NCI-H2029 treated with DMSO at 0.1 percent for 48 hours (cell line): ENCODE measurements at regions not wholly inside any gene's neighbourhood (a gene's known extent, or its start where the extent isn't known, plus 50 kb on each side); places are given as distances from the start of the nearest gene placed in this dataset.
"Not testable (repeated sequence)": the region's sequence is repeated elsewhere in the genome, so short reads cannot be mapped to it uniquely, and the experiment has no call there.

Experiments
- DNase-seq: peaks from one replicate; lab custom pipeline; 2025; lab: John Stamatoyannopoulos, UW

- DNase-seq = no peak
Measured at GRCh38 chr2:23023722-23024121, 361.3 kb upstream of the KLHL29 start.

DNA sequence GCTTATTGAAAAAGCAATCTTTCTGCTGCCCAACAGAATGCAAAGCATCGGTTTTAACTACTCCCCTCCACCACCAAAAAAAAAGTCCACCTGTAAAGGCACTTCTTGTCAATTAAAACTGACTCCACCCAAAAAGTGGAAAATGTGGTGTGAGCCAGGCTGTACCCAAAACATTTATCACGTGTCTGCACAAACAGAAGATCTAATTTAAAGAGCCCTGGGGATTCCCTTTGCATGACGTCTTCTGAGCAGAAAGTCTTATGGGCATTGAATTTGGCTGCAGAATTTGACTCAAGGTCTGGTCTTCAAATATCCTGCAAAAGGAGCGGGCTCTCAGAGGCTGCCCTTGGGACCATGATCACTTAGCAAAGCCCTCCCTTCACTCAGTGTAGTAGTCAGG is 358.3 kb upstream of the KLHL29 start:
- no peak for DNase-seq

DNA sequence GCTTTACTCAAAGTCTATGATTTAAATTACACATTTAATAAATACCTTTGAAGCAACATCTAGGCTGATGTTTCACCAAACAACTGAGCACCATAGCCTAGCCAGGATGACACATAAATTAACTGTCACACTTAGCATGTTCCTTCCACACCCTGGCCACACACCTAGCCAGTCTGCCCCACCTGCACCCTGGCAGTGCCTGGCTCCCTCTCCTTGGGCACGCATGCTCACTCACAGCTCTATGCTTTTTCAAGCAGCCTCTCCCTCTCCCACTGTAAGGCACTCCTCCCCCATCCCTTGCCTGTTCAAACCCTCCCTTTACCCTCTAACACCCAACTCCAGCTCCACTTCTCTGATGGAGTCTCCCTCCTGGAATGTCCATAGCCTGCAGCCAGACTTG is 357.6 kb upstream of the KLHL29 start:
- no peak for DNase-seq

DNA sequence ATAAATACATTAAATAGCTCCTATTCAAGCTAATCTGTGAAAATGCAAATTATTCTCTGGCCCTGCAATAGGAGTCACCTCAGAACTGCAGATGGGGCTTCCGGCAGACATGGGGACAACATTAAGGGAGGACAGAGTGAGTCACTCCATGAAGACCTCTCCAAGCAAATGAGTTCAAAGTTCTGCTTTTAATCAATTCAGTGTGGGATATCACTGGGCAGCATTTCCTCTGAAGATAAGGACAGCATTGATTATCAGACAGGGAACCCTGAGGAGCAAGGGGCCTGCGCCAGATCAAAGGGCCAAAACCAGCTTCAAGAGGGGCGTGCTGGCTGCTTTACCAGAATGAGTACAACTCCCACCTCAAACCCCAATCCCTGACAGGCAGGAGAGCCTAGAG is 356.9 kb upstream of the KLHL29 start:
- no peak for DNase-seq

GRCh38 chr2:23029111-23029510 is 355.9 kb upstream of the KLHL29 start:
- no peak for DNase-seq

- DNase-seq = no peak
Measured at GRCh38 chr2:23029951-23030350, 355.0 kb upstream of the KLHL29 start.

GRCh38 chr2:23034996-23035395 is 350.0 kb upstream of the KLHL29 start:
- DNase-seq = no peak

DNA sequence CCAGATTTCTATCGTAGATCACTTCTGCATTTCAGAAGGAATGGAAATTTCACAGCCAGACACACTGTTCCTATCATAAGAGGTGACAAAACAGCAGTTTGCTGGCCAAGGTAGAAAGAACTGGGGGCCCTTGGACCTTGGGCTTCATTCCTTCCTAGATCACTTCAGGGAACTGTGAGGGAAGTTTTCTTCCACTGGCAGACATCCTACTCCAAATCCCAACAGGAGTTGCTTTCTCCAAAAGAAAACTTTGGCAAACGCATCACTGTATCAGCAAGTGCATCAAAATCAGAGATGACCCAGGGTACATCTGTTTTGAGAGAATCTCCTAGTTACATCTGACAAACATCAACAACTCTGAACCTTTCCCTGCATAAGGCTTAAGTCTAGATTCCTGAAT is 348.4 kb upstream of the KLHL29 start:
- DNase-seq = no peak

DNA sequence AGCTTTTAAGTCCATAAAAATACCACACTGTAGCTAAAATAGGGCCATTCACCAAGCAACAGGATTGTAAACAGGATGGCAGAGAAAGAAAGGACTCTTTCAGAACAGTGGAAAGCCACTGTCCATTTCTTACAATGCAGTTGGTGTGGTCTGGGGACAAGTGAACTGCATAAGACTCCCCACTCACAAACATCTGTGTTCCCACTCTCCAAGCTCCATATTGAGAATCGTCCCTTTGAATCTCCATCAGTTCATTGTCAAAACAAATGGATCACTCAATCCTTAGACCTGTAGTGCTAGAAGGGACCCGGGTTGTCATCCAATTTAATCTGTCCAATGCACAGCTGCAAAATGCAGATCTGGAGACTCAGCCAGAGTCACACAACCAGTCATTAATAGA is 347.4 kb upstream of the KLHL29 start:
- DNase-seq = no peak

GRCh38 chr2:23041443-23041842 is 343.5 kb upstream of the KLHL29 start:
- no peak for DNase-seq

- no peak for DNase-seq
Measured at GRCh38 chr2:23042216-23042906, 342.6 kb upstream of the KLHL29 start.

- DNase-seq = no peak
Measured at GRCh38 chr2:23050388-23050787, 334.6 kb upstream of the KLHL29 start.

DNA sequence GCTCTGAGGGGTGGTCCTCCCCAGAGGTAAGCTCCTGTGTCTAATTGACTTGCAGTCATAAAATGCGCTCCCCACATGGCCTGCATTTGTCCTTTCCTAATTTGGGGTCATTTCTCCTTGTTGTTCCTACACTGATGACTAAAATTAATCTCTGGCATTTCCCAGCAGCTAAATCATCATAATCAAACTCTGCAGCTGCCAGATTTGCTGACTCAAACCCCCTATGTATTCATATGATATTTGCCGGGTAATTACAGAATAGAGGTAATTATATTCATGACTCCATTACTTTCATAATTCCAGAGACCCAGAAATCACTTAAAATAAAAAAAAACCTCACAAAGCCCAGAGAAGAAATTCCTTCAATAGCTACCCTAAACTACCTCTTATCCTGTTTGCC is 331.4 kb upstream of the KLHL29 start:
- DNase-seq = no peak

DNA sequence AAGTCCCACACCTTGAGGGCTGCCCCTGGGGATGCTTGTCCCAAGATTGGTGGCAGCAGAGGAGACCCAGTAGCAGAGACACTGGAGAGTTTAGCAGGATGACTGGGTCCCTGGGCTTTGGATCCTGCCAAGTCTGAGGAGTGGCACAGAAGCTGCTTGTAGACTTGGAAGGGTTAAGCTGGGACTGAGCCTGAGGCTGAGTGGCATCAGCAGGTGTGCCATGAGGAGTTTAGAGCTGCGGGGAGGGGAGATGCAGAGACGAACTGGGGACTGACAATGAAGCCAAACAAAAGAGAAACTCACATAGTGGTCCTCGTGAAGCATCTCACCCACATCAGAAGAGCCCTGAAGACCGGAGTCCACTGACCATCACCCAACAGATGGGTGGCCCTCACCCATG is 329.7 kb upstream of the KLHL29 start:
- no peak for DNase-seq

DNA sequence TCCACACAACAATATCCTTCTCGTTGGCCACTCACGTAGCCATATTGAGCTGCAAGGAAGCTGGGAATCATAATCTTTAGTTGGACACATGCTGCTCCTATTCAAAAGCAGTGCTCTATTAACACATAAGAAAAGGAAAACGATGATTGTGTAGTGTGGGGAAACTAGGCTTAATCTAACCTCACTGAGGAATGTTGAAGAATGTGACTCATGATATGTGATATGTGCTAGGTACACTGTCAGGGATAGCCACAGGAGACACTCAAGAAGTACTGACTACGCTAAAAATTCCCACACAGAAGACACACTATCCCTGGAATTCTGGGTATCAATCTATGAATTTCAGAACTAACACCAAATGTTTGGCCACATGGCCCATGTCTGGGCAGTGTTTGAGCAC is 328.1 kb upstream of the KLHL29 start:
- not testable (repeated sequence) for DNase-seq

DNA sequence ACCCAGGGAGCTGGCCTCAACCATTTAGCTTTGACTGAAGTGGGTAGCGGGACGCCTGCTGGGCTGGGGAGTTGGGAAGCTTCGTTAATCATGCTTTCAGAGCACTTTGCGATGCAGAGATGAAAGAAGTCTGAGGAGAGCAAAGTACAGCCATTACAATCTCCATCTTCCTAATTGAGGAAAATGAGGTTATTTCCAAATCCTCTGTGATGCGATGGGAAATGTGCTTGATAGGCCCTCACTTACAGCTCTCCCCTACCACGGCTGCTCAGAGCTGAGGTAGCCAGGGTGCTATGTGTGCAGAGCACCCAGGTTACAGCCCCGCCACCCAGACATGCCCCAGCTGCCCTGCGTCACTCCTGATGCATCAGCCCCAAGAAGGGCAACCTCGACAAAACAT is 326.5 kb upstream of the KLHL29 start:
- no peak for DNase-seq

DNA sequence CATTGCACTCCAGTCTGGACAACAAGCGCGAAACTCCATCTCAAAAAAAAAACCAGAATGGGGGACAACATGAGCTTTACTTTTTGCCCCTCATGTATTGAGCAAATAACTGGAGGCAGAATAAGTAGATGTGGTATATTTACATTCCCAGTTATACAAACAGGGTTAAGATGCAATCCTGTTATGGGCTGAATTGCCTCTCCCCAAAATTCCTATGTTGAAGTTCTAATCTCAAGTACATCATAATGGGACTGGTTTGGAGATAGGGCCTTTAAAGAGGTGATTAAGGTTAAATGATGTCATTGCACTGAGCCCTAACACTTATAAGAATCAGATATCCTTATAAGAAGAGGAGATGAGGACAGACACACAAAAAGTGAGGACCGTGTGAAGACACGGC is 319.8 kb upstream of the KLHL29 start:
- DNase-seq = no peak

DNA sequence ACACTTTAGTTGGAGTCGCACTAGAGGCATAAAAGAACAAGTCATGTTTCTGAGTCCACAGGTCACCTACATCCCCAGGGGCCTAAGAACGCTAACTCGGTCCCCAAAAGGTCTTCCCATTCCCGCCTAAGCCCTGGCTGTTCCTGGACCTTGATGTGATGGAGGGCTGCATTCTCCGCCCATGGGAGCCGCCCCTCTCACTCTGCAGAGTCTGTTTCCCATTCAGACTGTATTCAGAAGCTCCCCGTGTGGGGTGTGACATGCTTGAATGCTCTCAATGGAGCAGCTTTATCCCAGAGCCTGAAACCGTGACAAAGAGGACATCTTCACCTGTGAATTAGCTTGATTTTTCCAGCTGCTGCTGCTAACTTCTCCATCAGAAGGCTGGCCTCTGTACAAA is 319.0 kb upstream of the KLHL29 start:
- DNase-seq = no peak

- DNase-seq = no peak
Measured at GRCh38 chr2:23066686-23067085, 318.3 kb upstream of the KLHL29 start.

- no peak for DNase-seq
Measured at GRCh38 chr2:23069156-23069555, 315.8 kb upstream of the KLHL29 start.

- peak; percentile 21 for DNase-seq
Measured at GRCh38 chr2:23069923-23070322, 315.1 kb upstream of the KLHL29 start.

DNA sequence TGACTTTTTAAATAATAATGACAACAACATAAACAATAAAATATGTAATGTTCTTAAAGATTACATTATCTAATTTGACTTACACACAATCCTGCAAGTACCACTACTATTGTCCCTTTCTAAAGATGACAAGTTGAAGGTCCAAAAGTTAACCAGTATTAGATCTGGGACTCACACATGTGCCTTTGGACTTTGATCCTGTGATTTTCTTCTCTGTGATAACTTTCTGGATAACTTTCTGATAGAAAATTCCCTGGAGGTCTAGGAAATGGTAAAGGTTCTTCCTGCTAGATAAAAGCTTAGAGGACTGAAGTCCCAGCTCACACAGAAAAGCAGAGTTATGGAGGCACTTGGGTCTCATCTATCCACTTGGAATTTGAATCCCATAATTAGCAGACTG is 311.9 kb upstream of the KLHL29 start:
- no peak for DNase-seq

GRCh38 chr2:23073671-23074070 is 311.3 kb upstream of the KLHL29 start:
- no peak for DNase-seq

DNA sequence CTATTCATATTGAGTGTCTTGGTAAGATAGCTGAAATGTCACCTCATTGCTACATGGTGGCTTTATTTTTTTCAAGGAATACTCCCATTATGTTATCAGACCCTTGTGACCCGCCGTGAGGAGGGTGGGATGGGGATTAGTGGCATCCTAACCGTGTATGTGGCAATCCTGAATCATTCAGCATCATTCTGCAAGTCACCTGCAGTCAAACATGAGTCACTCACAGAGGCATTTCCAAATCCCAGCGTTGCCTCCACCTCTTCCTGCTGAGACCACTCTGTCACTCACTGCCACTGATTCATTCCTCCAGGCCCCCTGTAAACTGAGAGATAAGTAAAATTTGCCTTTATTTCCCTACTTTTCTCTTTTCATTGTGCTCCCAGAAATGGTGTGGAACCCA is 307.4 kb upstream of the KLHL29 start:
- no peak for DNase-seq
